ENCODE measurements at regions not wholly inside any gene's neighbourhood (a gene's known extent, or its start where the extent isn't known, plus 50 kb on each side); places are given as distances from the start of the nearest gene placed in this dataset.

- dilution Hi-C loops (cut with HindIII; ENCODE audit: low sequenced_read_pairs, unreplicated experiment) = no loop called here
- no peak for ATAC-seq (ENCODE audit: low read depth)
These were observed 153.6 kb downstream of the RCN1 start for GRCh38 chr11:32244453-32244852.

More at GRCh38 chr11:32244453-32244852, 153.6 kb downstream of the RCN1 start:
- no TSS peak for BruUV-seq (replicated peaks)
- no peak overlapping the region for H3K14ac ChIP-seq (replicated peaks; ENCODE audit: low read depth, low read length)
- H3K9me3 ChIP-seq (ENCODE audit: control insufficient read depth, insufficient read depth, low read length) = no peaks in the 10 kb centered on the region
- H3K56ac ChIP-seq (ENCODE audit: extremely low read depth, insufficient read depth, low read length) = no peak overlapping the region
- no peak overlapping the region for H3K18ac ChIP-seq (ENCODE audit: low read depth, low read length)
- no peak overlapping the region for H2BK5ac ChIP-seq (ENCODE audit: low read depth, low read length, poor library complexity, severe bottlenecking)
- H2BK120ac ChIP-seq (ENCODE audit: low read depth, low read length) = no peak overlapping the region
- POLR2A ChIA-PET (ENCODE audit: unreplicated experiment) = interaction anchor here (0.8 kb wide), 1 partner anchor 1057 kb away, joined by 4 read pairs; no protein-coding TSS in a partner anchor
- no peak overlapping the region for H2AK5ac ChIP-seq (ENCODE audit: low read depth, low read length)
- H2AK9ac ChIP-seq (replicated peaks; ENCODE audit: low read depth, low read length, poor library complexity) = no peak overlapping the region
- H4K20me1 ChIP-seq (ENCODE audit: insufficient read depth, low read length) = no peaks in the 10 kb centered on the region
- intact Hi-C loops (cut with micrococcal nuclease) (no loop called here), in situ Hi-C loops (cut with MboI; ENCODE audit: low sequenced_read_pairs) (no loop called here)
- no peaks in the 10 kb centered on the region for H3K36me3 ChIP-seq (ENCODE audit: control insufficient read depth, insufficient read depth, low read length)
- no peak overlapping the region for H2BK20ac ChIP-seq (ENCODE audit: low read depth, low read length)
- no peak overlapping the region for H3K9ac ChIP-seq (ENCODE audit: low read depth, low read length)
- H3K27me3 ChIP-seq (ENCODE audit: control insufficient read depth, insufficient read depth, low read length) = no peaks in the 10 kb centered on the region; the same call in 1 of the 2 replicates
- no peak for DNase-seq
- H3K4ac ChIP-seq (ENCODE audit: low read depth, low read length) = no peak overlapping the region
- no peak overlapping the region for H4K8ac ChIP-seq (ENCODE audit: low read depth in 2 of 2, low read length in 2 of 2)
- H4K5ac ChIP-seq (ENCODE audit: low read depth, low read length) = no peak overlapping the region
- H3K27ac ChIP-seq (ENCODE audit: insufficient read depth, low read length) = no peak overlapping the region
- H3K9me1 ChIP-seq (ENCODE audit: insufficient read depth, low read length) = no peaks in the 10 kb centered on the region
- no peak overlapping the region for H2AFZ ChIP-seq (replicated peaks; ENCODE audit: low read length, poor library complexity)
- no peak overlapping the region for H4K91ac ChIP-seq (ENCODE audit: insufficient read depth, low read depth, low read length)
- CTCF ChIA-PET = interaction anchor here (1.7 kb wide), 1 partner anchor 13 kb away, joined by 5 read pairs; no protein-coding TSS in a partner anchor
- H3K79me1 ChIP-seq (ENCODE audit: low read depth in 1 of 2, low read length in 2 of 2) = no peaks in the 10 kb centered on the region
- H2BK15ac ChIP-seq (ENCODE audit: low read depth, low read length) = no peak overlapping the region
- no peak overlapping the region for H3K23ac ChIP-seq (ENCODE audit: low read depth, low read length)
- TF ChIP-seq ELK1 (IDR thresholded peaks at IDR 0.05; ENCODE audit: borderline replicate concordance, low read depth, low read length) = no peak
- no peak for TF ChIP-seq MAZ (IDR thresholded peaks at IDR 0.05; ENCODE audit: borderline replicate concordance, low read depth, low read length)
- no peak for TF ChIP-seq NFE2L2 (IDR thresholded peaks at IDR 0.05; ENCODE audit: low read depth, low read length)
- H3K4me2 ChIP-seq (ENCODE audit: low read depth, low read length) = no peak overlapping the region
- H3K4me1 ChIP-seq (ENCODE audit: control insufficient read depth, insufficient read depth, low read length) = no peaks in the 10 kb centered on the region
- H3K4me3 ChIP-seq (ENCODE audit: insufficient read depth, low read depth, low read length) = no peak overlapping the region

All from IMR-90 (cell line).